Neuron (in vitro differentiated cells): ENCODE measurements at regions not wholly inside any gene's neighbourhood (a gene's known extent, or its start where the extent isn't known, plus 50 kb on each side); places are given as distances from the start of the nearest gene placed in this dataset.

ENCODE experiments used
- H2AFZ ChIP-seq: one replicate; pipeline ENCODE4 v1.6.1; 2013; ENCODE audit warnings: low read depth, mild to moderate bottlenecking, inconsistent platforms, low read length, moderate library complexity
- H3K27me3 ChIP-seq: one replicate; pipeline ENCODE4 v1.6.1; 2013; ENCODE audit warnings: low read length; ENCODE audit not compliant: insufficient read depth
- H3K36me3 ChIP-seq: one replicate; pipeline ENCODE4 v1.6.1; 2013; ENCODE audit warnings: low read length; ENCODE audit not compliant: insufficient read depth
- H3K4me1 ChIP-seq: one replicate; pipeline ENCODE4 v1.6.1; 2013; ENCODE audit warnings: low read length; ENCODE audit not compliant: insufficient read depth
- H3K4me3 ChIP-seq: 2 replicates; pipeline ENCODE4 v1.5.1; 2013; ENCODE audit warnings: mild to moderate bottlenecking, low read length, moderate library complexity
- H3K9me3 ChIP-seq: one replicate; pipeline ENCODE4 v1.6.1; 2013; ENCODE audit warnings: low read length

- no peaks in the 10 kb centered on the region for H3K36me3 ChIP-seq
- H3K27me3 ChIP-seq: no peaks in the 10 kb centered on the region
- H3K4me3 ChIP-seq: no peak overlapping the region
- no peaks in the 10 kb centered on the region for H3K9me3 ChIP-seq
- H3K4me1 ChIP-seq: no peaks in the 10 kb centered on the region
- no peak overlapping the region for H2AFZ ChIP-seq
Observed at GRCh38 chr9:84424931-84425330, 84.4 kb upstream of the SLC28A3 start.

GRCh38 chr9:84432746-84433145, 92.2 kb upstream of the SLC28A3 start:
- Histone ChIP-seq H2AFZ (no peak overlapping the region), H3K36me3 (no peaks in the 10 kb centered on the region), H3K4me1 (no peaks in the 10 kb centered on the region), H3K27me3 (no peaks in the 10 kb centered on the region), H3K9me3 (no peaks in the 10 kb centered on the region), H3K4me3 (no peak overlapping the region)

- no peak overlapping the region for H2AFZ ChIP-seq
- no peaks in the 10 kb centered on the region for H3K9me3 ChIP-seq
- no peaks in the 10 kb centered on the region for H3K36me3 ChIP-seq
- H3K4me1 ChIP-seq: no peaks in the 10 kb centered on the region
- no peaks in the 10 kb centered on the region for H3K27me3 ChIP-seq
- no peak overlapping the region for H3K4me3 ChIP-seq
Observed at GRCh38 chr9:84435902-84436301, 95.3 kb upstream of the SLC28A3 start.

GRCh38 chr9:84436386-84437109, 96.0 kb upstream of the SLC28A3 start:
- Histone ChIP-seq H3K9me3 (no peaks in the 10 kb centered on the region), H3K36me3 (no peaks in the 10 kb centered on the region), H3K4me1 (no peaks in the 10 kb centered on the region), H3K4me3 (no peak overlapping the region), H3K27me3 (no peaks in the 10 kb centered on the region), H2AFZ (no peak overlapping the region)

- no peaks in the 10 kb centered on the region for H3K27me3 ChIP-seq
- no peak overlapping the region for H2AFZ ChIP-seq
- no peaks in the 10 kb centered on the region for H3K9me3 ChIP-seq
- H3K36me3 ChIP-seq: no peaks in the 10 kb centered on the region
- H3K4me1 ChIP-seq: no peaks in the 10 kb centered on the region
- H3K4me3 ChIP-seq: no peak overlapping the region
Observed at GRCh38 chr9:84438391-84438790, 97.8 kb upstream of the SLC28A3 start.

GRCh38 chr9:84439250-84439649, 98.7 kb upstream of the SLC28A3 start:
- Histone ChIP-seq H3K9me3 (no peaks in the 10 kb centered on the region), H3K4me3 (no peak overlapping the region), H3K36me3 (no peaks in the 10 kb centered on the region), H2AFZ (no peak overlapping the region), H3K4me1 (no peaks in the 10 kb centered on the region), H3K27me3 (no peaks in the 10 kb centered on the region)

- Histone ChIP-seq H3K9me3 (no peaks in the 10 kb centered on the region), H3K4me1 (no peaks in the 10 kb centered on the region), H3K4me3 (no peak overlapping the region), H3K36me3 (no peaks in the 10 kb centered on the region), H2AFZ (no peak overlapping the region), H3K27me3 (no peaks in the 10 kb centered on the region)
Observed at GRCh38 chr9:84442712-84443111, 102.2 kb upstream of the SLC28A3 start.

GRCh38 chr9:84445737-84446136, 105.2 kb upstream of the SLC28A3 start:
- Histone ChIP-seq H3K9me3 (no peaks in the 10 kb centered on the region), H3K4me3 (no peak overlapping the region), H2AFZ (no peak overlapping the region), H3K4me1 (no peaks in the 10 kb centered on the region), H3K27me3 (no peaks in the 10 kb centered on the region), H3K36me3 (no peaks in the 10 kb centered on the region)

GRCh38 chr9:84447305-84447704, 106.7 kb upstream of the SLC28A3 start:
- no peak overlapping the region for H2AFZ ChIP-seq
- H3K4me3 ChIP-seq: no peak overlapping the region
- no peaks in the 10 kb centered on the region for H3K36me3 ChIP-seq
- H3K9me3 ChIP-seq: no peaks in the 10 kb centered on the region
- no peaks in the 10 kb centered on the region for H3K27me3 ChIP-seq
- H3K4me1 ChIP-seq: no peaks in the 10 kb centered on the region

- Histone ChIP-seq H3K36me3 (no peaks in the 10 kb centered on the region), H3K9me3 (no peaks in the 10 kb centered on the region), H3K4me1 (no peaks in the 10 kb centered on the region), H3K27me3 (no peaks in the 10 kb centered on the region), H3K4me3 (no peak overlapping the region), H2AFZ (no peak overlapping the region)
Observed at GRCh38 chr9:84450029-84450428, 109.5 kb upstream of the SLC28A3 start.

GRCh38 chr9:84456527-84456926, 116.0 kb upstream of the SLC28A3 start:
- Histone ChIP-seq H3K9me3 (no peaks in the 10 kb centered on the region), H3K27me3 (no peaks in the 10 kb centered on the region), H3K4me3 (no peak overlapping the region), H2AFZ (no peak overlapping the region), H3K36me3 (no peaks in the 10 kb centered on the region), H3K4me1 (no peaks in the 10 kb centered on the region)

GRCh38 chr9:84460695-84461094, 120.1 kb upstream of the SLC28A3 start:
- H3K4me3 ChIP-seq: no peak overlapping the region

GRCh38 chr9:84463272-84463671, 122.7 kb upstream of the SLC28A3 start:
- Histone ChIP-seq H3K4me3 (no peak overlapping the region), H2AFZ (no peak overlapping the region), H3K9me3 (no peaks in the 10 kb centered on the region)

More at GRCh38 chr9:84460695-84461094, 120.1 kb upstream of the SLC28A3 start:
- Histone ChIP-seq H3K36me3 (no peaks in the 10 kb centered on the region), H2AFZ (no peak overlapping the region), H3K27me3 (no peaks in the 10 kb centered on the region), H3K4me1 (no peaks in the 10 kb centered on the region), H3K9me3 (no peaks in the 10 kb centered on the region)

More at GRCh38 chr9:84463272-84463671, 122.7 kb upstream of the SLC28A3 start:
- no peaks in the 10 kb centered on the region for H3K36me3 ChIP-seq
- no peaks in the 10 kb centered on the region for H3K27me3 ChIP-seq
- H3K4me1 ChIP-seq: no peaks in the 10 kb centered on the region
